Epithelial cell of esophagus (primary cell): ENCODE measurements at regions not wholly inside any gene's neighbourhood (a gene's known extent, or its start where the extent isn't known, plus 50 kb on each side); places are given as distances from the start of the nearest gene placed in this dataset.

Experiments
- DNase-seq: peaks from one replicate; pipeline ENCODE4 v3.0.0; 2010; ENCODE audit warnings: low read depth
- H3K4me3 ChIP-seq: 2 replicates; pipeline ENCODE4 v1.5.1; 2011; ENCODE audit warnings: mild to moderate bottlenecking, low read length, control low read depth
- CTCF ChIP-seq: IDR thresholded peaks from 2 replicates; pipeline ENCODE4 v1.5.1; 2011; ENCODE audit warnings: low read depth, mild to moderate bottlenecking, low read length, control low read depth, inconsistent platforms; ENCODE audit not compliant: insufficient read depth; ENCODE audit errors: missing control alignments

GRCh38 chr11:82056450-82056849, 677.2 kb downstream of the FAM181B start:
- TF ChIP-seq CTCF, result no peak
- DNase-seq, result no peak
- H3K4me3 ChIP-seq, result no peak overlapping the region

DNA sequence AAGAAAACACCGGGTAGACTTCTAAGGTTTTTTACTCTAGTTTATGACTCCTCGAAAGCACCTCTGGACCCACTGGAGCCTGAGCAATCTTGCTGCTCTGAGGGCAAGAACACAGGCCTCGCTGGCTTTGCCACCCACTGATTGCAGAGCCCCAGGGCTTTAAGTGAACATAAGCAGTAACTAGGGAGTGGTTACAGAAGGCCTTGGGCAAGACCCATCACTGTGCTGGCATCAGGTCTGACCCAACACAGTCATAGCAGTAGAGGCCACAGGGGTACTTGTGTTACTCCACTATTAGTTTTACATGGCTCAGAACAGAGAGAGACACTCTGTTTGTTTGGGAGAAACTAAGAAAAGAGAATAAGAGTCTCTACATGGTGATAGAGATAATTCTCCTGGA, 684.5 kb downstream of the FAM181B start:
- peak; percentile 1 for DNase-seq
- no peak overlapping the region for H3K4me3 ChIP-seq
- no peak for TF ChIP-seq CTCF

DNA sequence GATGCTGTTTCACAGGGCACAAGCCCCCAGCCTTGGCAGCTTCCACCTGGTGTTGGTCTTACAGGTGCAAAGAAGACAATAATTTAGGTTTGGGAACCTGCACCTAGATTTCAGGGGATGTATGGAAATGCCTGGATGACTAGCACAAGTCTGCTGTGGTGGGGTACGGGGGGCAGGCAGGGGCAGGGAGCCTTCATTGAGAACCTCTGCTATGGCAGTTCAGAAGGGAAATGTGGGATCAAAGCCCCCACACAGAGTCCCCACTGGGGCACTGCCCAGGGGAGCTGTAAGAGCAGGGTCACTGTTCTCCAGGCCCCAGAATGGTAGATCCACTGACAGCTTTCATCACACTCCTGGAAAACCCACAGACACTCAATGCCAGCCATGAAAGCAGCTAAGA, 686.5 kb downstream of the FAM181B start:
- TF ChIP-seq CTCF, result no peak
- no peak for DNase-seq
- no peak overlapping the region for H3K4me3 ChIP-seq

GRCh38 chr11:82046778-82047177, 686.9 kb downstream of the FAM181B start:
- H3K4me3 ChIP-seq, result no peak overlapping the region
- TF ChIP-seq CTCF, result no peak
- DNase-seq, result no peak

DNA sequence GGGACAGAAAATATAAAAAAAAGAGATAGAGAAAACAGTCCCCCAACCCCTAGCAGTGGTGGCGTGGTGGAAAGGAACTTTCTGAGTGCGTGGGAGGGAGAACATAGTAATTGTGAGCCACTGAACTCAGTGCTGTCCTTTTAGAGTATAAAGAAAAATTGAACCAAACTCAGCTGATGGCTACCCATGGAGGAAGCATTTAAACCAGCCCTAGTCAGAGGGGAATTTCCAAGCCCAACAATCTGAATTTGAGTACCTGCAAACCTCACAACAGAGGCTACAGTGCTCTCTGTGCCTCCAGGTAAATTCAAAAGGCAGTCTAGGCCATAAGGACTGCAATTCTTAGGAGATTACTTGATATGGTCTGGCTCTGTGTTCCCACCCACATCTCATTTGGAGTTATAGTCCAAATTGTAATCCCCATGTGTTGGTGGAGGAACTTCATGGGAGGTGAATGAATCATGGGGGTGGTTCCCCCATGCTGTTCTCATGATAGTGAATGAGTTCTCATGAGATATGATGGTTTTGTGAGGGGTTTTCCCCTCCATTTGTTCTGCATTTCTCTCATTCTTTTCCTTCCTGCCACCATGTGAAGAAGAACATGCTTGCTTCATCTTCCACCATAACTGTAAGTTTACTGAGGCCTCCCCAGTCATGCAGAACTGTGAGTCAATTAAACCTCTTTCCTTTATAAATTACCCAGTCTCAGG, 687.8 kb downstream of the FAM181B start:
- TF ChIP-seq CTCF, result no peak
- no peak for DNase-seq
- H3K4me3 ChIP-seq, result no peak overlapping the region

- TF ChIP-seq CTCF, result no peak
- no peak overlapping the region for H3K4me3 ChIP-seq
- DNase-seq, result no peak
These were observed 690.3 kb downstream of the FAM181B start for GRCh38 chr11:82043316-82043715.

GRCh38 chr11:82041764-82042163, 691.9 kb downstream of the FAM181B start:
- H3K4me3 ChIP-seq, result no peak overlapping the region
- DNase-seq, result no peak
- TF ChIP-seq CTCF, result no peak
